ENCODE measurements at regions not wholly inside any gene's neighbourhood (a gene's known extent, or its start where the extent isn't known, plus 50 kb on each side); places are given as distances from the start of the nearest gene placed in this dataset.

DNA sequence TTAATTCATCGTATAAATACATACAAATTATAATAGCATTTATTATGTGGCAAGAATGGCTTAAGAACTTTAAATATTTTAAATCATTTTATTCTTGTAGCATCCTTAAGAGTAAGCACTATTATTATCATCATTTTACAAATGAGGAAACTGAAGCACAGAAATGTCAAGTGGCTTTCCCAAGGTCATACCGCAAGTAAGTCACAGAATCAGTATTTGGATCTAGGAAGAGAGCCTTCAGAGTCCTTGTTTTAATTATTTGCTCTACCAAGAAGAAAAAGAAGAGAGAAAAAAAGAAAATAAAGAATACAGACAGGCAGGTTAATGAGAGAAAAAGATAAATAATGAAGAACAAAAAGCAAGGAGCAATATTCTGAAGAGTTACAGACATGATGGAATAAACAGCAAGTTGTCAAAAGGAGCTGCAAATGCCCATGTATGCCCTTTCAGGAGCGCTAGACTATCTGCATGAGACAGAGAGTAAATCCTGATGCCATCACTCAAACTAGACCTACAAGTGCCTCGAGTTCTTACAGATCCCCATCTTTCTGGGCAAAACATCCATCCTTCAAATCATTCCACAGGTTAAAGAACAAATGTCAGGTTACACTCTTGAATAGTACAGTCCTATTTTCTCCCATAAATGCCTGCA is 57.8 kb upstream of the ETAA1 start:
- TF ChIP-seq, protein P1, sequence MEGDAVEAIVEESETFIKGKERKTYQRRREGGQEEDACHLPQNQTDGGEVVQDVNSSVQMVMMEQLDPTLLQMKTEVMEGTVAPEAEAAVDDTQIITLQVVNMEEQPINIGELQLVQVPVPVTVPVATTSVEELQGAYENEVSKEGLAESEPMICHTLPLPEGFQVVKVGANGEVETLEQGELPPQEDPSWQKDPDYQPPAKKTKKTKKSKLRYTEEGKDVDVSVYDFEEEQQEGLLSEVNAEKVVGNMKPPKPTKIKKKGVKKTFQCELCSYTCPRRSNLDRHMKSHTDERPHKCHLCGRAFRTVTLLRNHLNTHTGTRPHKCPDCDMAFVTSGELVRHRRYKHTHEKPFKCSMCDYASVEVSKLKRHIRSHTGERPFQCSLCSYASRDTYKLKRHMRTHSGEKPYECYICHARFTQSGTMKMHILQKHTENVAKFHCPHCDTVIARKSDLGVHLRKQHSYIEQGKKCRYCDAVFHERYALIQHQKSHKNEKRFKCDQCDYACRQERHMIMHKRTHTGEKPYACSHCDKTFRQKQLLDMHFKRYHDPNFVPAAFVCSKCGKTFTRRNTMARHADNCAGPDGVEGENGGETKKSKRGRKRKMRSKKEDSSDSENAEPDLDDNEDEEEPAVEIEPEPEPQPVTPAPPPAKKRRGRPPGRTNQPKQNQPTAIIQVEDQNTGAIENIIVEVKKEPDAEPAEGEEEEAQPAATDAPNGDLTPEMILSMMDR (IDR thresholded peaks at IDR 0.05; ENCODE audit: insufficient read depth, low read length, poor library complexity, severe bottlenecking), result no peak
- Histone ChIP-seq H3K27me3 (ENCODE audit: control insufficient read depth, insufficient read depth, low read length) (no peaks in the 10 kb centered on the region), H3K36me3 (ENCODE audit: control insufficient read depth, insufficient read depth, low read length) (no peaks in the 10 kb centered on the region), H3K4me3 (ENCODE audit: low read depth, low read length) (no peak overlapping the region)
- DNase-seq (ENCODE audit: low read depth), result no peak

DNA sequence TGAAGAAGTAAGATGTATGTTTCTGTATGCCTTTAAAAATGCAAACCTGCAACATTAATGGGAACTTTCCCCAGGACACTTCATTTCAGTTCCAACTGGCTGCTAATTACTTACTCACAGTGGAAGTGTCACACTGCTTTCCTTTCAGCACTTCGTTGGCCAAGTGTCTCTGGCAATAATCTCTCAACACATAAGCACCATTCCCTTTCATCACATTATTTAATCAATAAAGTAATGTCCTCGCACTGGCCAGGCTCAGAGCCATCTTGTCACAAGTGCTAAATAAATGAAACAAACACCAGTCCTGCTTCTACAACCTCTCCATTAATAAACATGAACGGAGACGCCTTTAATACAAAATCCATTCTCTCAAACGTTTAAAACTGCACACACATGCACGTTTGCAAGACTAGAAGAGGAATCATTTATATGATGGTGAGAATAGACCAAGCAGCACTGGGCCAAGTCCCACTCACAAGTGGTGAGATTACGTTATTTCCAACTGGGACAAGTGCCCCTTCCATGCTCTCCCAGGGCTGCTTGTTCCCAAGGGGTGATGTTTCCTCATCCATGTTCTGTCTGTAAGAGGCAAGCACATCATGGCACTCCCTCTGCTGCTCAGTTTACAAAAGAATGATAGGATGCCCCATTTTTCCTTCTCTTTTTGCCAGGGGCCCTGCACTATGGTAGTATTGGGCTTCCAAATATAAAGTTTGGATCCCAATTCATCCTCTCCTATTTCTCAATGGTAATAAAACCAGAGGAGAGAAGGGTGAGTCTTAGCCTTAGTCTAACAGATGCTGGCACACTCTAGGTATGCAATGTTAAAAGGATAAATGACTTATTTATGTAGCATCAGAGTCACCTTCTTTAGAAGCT is 56.8 kb upstream of the ETAA1 start:
- TF ChIP-seq, protein P1 (IDR thresholded peaks at IDR 0.05; ENCODE audit: insufficient read depth, low read length, poor library complexity, severe bottlenecking), result no peak

GRCh38 chr2:67341012-67341318 is 56.2 kb upstream of the ETAA1 start:
- TF ChIP-seq, protein P1 (IDR thresholded peaks at IDR 0.05; ENCODE audit: insufficient read depth, low read length, poor library complexity, severe bottlenecking), result no peak
- DNase-seq (ENCODE audit: low read depth), result no peak
- Histone ChIP-seq H3K4me3 (ENCODE audit: low read depth, low read length) (no peak overlapping the region), H3K27me3 (ENCODE audit: control insufficient read depth, insufficient read depth, low read length) (no peaks in the 10 kb centered on the region), H3K36me3 (ENCODE audit: control insufficient read depth, insufficient read depth, low read length) (no peaks in the 10 kb centered on the region)

More for the DNA sequence above, 56.8 kb upstream of the ETAA1 start:
- Histone ChIP-seq H3K27me3 (ENCODE audit: control insufficient read depth, insufficient read depth, low read length) (no peaks in the 10 kb centered on the region), H3K4me3 (ENCODE audit: low read depth, low read length) (no peak overlapping the region), H3K36me3 (ENCODE audit: control insufficient read depth, insufficient read depth, low read length) (no peaks in the 10 kb centered on the region)
- no peak for DNase-seq (ENCODE audit: low read depth)

DNA sequence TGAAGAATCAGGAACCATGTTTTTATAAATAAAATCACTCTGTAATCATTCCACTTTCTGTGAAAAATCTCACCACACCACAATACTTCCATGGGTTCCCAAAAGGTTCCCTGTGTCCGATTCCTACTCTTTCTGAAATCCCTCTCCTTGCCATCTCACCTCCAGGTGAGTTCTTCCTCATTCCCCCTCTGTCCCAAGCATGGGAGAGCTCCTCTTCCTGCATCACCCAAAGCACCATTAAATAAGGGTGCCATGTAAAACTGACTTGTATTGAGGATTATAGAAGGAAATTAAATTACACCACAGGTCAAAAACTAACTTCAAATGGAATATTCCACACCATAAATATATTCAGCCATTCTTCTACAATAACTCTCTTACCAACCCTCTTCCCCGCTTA is 55.8 kb upstream of the ETAA1 start:
- Histone ChIP-seq H3K4me3 (ENCODE audit: low read depth, low read length) (no peak overlapping the region), H3K27me3 (ENCODE audit: control insufficient read depth, insufficient read depth, low read length) (no peaks in the 10 kb centered on the region), H3K36me3 (ENCODE audit: control insufficient read depth, insufficient read depth, low read length) (no peaks in the 10 kb centered on the region)
- no peak for DNase-seq (ENCODE audit: low read depth)
- TF ChIP-seq, protein P1 (IDR thresholded peaks at IDR 0.05; ENCODE audit: insufficient read depth, low read length, poor library complexity, severe bottlenecking), result no peak

DNA sequence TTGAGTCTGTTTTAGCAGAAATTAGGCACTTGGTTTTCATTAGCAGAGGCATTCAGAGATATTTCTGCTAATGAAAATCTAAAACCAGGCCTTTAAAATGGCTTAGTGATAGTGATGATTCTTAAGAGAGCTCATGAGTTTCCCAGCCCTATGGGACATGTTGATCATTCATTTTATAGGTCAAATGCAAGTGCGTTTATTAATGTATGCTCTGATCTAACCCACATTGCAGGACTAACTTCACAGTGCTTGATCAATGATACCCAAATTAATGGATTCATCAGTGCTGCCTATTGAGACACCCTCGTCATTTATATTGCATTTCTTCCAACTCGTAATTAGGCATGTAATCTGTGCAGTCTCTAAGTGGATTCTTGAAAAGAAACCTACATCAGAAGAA is 54.7 kb upstream of the ETAA1 start:
- H3K36me3 ChIP-seq (ENCODE audit: control insufficient read depth, insufficient read depth, low read length), result no peaks in the 10 kb centered on the region
- no peak for DNase-seq (ENCODE audit: low read depth)
- no peaks in the 10 kb centered on the region for H3K27me3 ChIP-seq (ENCODE audit: control insufficient read depth, insufficient read depth, low read length)
- H3K4me3 ChIP-seq (ENCODE audit: low read depth, low read length), result no peak overlapping the region
- TF ChIP-seq, protein P1 (IDR thresholded peaks at IDR 0.05; ENCODE audit: insufficient read depth, low read length, poor library complexity, severe bottlenecking), result no peak
